Vagina (tissue), 2 donors: ENCODE measurements at regions not wholly inside any gene's neighbourhood (a gene's known extent, or its start where the extent isn't known, plus 50 kb on each side); places are given as distances from the start of the nearest gene placed in this dataset.
A peak's percentile ranks its signal among the peaks of the same experiment; 100 is the strongest.

Experiments used
- POLR2A ChIP-seq, 2 donors: fragments of 450-650 bp; IDR thresholded peaks; one replicate each; pipeline ENCODE4 v1.6.1; 2017; ENCODE audit warnings: antibody characterized with exemption in 2 of 2, mild to moderate bottlenecking in 2 of 2, moderate library complexity in 2 of 2
- POLR2AphosphoS5 ChIP-seq, 2 donors: sonication (generic); formaldehyde crosslinking; IDR thresholded peaks; one replicate each; pipeline ENCODE4 v1.9.0; 2017; ENCODE audit warnings: antibody characterized with exemption in 2 of 2, mild to moderate bottlenecking in 2 of 2, low read depth in 1 of 2; ENCODE audit not compliant: insufficient read depth in 1 of 2
- TF ChIP-seq, protein P1 (sequence below), 3 experiments: fragments of 450-650 bp in 2 of 3; fragments of 200-600 bp in 1 of 3; sonication (generic) in 1 of 3; IDR thresholded peaks; one replicate each; pipeline ENCODE4 v1.5.1; 2017 to 2019; ENCODE audit warnings: antibody characterized with exemption in 3 of 3, mild to moderate bottlenecking in 2 of 3, moderate library complexity in 2 of 3

DNA sequence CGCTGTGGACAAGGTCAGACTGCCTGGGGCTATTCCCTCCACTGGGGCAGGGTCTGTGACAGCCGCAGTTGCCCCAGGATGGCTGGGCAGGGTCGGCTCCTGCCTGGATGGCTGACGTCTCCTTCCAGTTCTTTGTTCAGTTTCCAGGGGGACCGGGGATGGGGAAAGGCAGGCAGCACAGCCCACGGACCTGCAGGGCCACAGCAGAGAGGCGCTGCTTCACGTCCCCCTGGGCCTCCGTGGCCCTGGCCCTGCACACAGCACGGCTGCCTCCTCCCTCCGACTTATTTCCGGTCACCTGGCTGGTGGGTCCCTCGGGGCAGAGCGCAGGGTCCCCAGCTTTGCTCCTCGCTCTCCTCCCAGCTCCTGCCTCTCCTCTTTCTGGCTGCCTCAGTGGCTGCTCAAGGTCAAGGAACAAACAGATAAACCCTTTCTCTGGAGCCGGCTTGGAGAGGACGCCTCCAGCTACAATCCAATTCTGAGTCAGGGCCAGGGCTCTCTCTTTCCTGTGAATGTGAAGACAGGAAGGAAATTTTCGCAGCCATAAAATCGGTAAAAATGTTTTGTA lies 169.7 kb downstream of the C9orf50 start:
- TF ChIP-seq POLR2A (IDR thresholded peaks at IDR 0.05) (no peak), POLR2AphosphoS5 (IDR thresholded peaks at IDR 0.05; ENCODE audit: insufficient read depth in 1 of 2, low read depth in 1 of 2) (peak in 1 of 2 donors; percentile 18)
- TF ChIP-seq, protein P1, sequence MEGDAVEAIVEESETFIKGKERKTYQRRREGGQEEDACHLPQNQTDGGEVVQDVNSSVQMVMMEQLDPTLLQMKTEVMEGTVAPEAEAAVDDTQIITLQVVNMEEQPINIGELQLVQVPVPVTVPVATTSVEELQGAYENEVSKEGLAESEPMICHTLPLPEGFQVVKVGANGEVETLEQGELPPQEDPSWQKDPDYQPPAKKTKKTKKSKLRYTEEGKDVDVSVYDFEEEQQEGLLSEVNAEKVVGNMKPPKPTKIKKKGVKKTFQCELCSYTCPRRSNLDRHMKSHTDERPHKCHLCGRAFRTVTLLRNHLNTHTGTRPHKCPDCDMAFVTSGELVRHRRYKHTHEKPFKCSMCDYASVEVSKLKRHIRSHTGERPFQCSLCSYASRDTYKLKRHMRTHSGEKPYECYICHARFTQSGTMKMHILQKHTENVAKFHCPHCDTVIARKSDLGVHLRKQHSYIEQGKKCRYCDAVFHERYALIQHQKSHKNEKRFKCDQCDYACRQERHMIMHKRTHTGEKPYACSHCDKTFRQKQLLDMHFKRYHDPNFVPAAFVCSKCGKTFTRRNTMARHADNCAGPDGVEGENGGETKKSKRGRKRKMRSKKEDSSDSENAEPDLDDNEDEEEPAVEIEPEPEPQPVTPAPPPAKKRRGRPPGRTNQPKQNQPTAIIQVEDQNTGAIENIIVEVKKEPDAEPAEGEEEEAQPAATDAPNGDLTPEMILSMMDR (IDR thresholded peaks at IDR 0.05), result no peak
